ENCODE measurements at regions not wholly inside any gene's neighbourhood (a gene's known extent, or its start where the extent isn't known, plus 50 kb on each side); places are given as distances from the start of the nearest gene placed in this dataset.
"Not testable (repeated sequence)": the region's sequence is repeated elsewhere in the genome, so short reads cannot be mapped to it uniquely, and the experiment has no call there.

- H3K4me3 Mint-ChIP-seq = no peak overlapping the region
- no peaks in the 10 kb centered on the region for H3K9me3 Mint-ChIP-seq
- H3K27ac Mint-ChIP-seq = no peak overlapping the region
- H3K27me3 Mint-ChIP-seq = peaks cover 15% of the 10 kb centered on the region
- no peaks in the 10 kb centered on the region for H3K36me3 Mint-ChIP-seq (ENCODE audit: low read depth)
- H3K4me1 Mint-ChIP-seq (ENCODE audit: low read depth) = no peaks in the 10 kb centered on the region
Observed at GRCh38 chr10:23656735-23657134, 217.9 kb downstream of the OTUD1 start.

DNA sequence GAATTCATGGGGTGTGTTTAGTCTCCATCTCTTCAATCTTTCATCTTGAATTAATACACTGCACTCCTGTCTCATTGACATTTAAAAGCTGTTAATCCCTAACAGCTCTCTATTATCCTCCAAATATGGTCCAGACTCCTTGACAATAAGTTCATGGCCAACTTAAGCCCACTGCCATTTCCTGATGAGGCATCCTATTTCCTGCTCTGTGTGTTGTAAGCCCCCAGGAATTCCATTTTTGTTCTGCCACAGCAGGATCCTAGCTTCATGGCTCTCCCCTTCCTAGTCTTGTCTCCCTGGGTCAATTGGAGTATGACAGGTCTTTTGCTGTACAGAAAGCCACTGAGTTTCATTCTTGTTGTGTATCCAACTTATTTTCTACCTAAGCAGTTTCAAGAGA is 218.8 kb downstream of the OTUD1 start:
- H3K27ac Mint-ChIP-seq = no peak overlapping the region
- no peaks in the 10 kb centered on the region for H3K36me3 Mint-ChIP-seq (ENCODE audit: low read depth)
- peaks cover 16% of the 10 kb centered on the region for H3K27me3 Mint-ChIP-seq
- no peaks in the 10 kb centered on the region for H3K9me3 Mint-ChIP-seq
- no peak overlapping the region for H3K4me3 Mint-ChIP-seq
- H3K4me1 Mint-ChIP-seq (ENCODE audit: low read depth) = no peaks in the 10 kb centered on the region

DNA sequence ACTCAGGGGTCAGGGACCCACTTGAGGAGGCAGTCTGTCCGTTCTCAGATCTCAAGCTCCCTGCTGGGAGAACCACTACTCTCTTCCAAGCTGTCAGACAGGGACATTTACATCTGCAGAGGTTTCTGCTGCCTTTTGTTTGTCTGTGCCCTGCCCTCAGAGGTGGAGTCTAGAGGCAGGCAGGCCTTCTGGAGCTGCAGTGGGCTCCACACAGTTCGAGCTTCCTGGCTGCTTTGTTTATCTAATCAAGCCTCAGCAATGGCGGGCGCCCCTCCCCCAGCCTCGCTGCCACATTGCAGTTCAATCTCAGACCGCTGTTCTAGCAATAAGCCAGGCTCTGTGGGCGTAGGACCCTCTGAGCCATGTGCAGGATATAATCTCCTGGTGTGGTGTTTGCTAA is 233.0 kb downstream of the OTUD1 start:
- H3K36me3 Mint-ChIP-seq (ENCODE audit: low read depth); H3K4me3 Mint-ChIP-seq; H3K9me3 Mint-ChIP-seq; H3K27ac Mint-ChIP-seq; H3K4me1 Mint-ChIP-seq (ENCODE audit: low read depth): not testable (repeated sequence)
- H3K27me3 Mint-ChIP-seq = peaks cover 16% of the 10 kb centered on the region

DNA sequence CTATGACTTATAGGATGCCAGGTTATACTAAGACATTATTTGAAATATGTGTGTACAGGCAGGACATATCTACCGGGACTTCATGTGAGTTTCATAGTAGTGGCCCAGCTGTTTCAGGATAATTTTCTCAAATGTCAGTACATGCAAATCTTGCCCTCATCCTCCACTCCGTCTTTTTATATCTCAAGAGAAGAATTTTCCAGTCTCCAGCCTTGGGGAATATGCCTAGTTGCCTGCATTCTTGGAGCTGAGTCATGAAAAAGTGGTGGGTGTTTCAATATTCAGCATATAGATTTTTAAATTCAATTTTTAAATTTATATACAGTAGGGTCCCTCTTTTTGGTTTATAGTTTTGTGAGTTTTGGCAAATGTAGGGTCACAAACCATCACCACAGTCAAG is 236.7 kb downstream of the OTUD1 start:
- no peaks in the 10 kb centered on the region for H3K36me3 Mint-ChIP-seq (ENCODE audit: low read depth)
- H3K27me3 Mint-ChIP-seq = peaks cover 24% of the 10 kb centered on the region
- no peak overlapping the region for H3K4me3 Mint-ChIP-seq
- no peaks in the 10 kb centered on the region for H3K9me3 Mint-ChIP-seq
- H3K4me1 Mint-ChIP-seq (ENCODE audit: low read depth) = no peaks in the 10 kb centered on the region
- H3K27ac Mint-ChIP-seq = no peak overlapping the region

- H3K27ac Mint-ChIP-seq = no peak overlapping the region
- H3K4me1 Mint-ChIP-seq (ENCODE audit: low read depth) = no peaks in the 10 kb centered on the region
- H3K9me3 Mint-ChIP-seq = no peaks in the 10 kb centered on the region
- H3K27me3 Mint-ChIP-seq = peaks cover 18% of the 10 kb centered on the region
- H3K36me3 Mint-ChIP-seq (ENCODE audit: low read depth) = no peaks in the 10 kb centered on the region
- H3K4me3 Mint-ChIP-seq = no peak overlapping the region
Observed at GRCh38 chr10:23676296-23676695, 237.4 kb downstream of the OTUD1 start.

- Mint-ChIP-seq H3K4me1 (ENCODE audit: low read depth) (no peaks in the 10 kb centered on the region), H3K27ac (no peak overlapping the region), H3K9me3 (peaks cover 3% of the 10 kb centered on the region)
Observed at GRCh38 chr10:23686722-23687121, 247.8 kb downstream of the OTUD1 start.

DNA sequence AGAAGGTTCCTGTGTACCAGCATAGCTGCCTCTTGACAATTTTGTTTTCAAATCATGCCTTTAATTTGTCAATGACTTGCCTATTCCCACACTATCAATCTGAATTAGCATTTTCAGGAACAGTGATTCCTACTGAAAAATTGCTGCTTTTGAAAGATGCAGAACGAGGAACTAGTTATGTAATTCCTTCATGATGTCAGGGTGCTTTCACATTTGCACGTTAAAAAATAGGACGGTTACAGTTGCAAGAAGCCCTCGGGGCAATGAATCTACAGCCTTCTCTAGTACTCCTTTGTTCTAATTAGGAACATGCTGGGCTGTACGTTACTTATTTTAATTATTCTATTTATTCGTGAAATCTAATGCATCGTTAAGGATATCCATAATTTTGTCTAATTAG is 253.9 kb downstream of the OTUD1 start:
- H3K4me3 Mint-ChIP-seq = no peak overlapping the region
- no peak overlapping the region for H3K27ac Mint-ChIP-seq
- H3K36me3 Mint-ChIP-seq (ENCODE audit: low read depth) = no peaks in the 10 kb centered on the region
- peaks cover 64% of the 10 kb centered on the region for H3K27me3 Mint-ChIP-seq
- H3K9me3 Mint-ChIP-seq = no peaks in the 10 kb centered on the region
- peaks cover 9% of the 10 kb centered on the region for H3K4me1 Mint-ChIP-seq (ENCODE audit: low read depth)

More at GRCh38 chr10:23686722-23687121, 247.8 kb downstream of the OTUD1 start:
- Mint-ChIP-seq H3K4me3 (no peak overlapping the region), H3K27me3 (peaks cover 16% of the 10 kb centered on the region), H3K36me3 (ENCODE audit: low read depth) (no peaks in the 10 kb centered on the region)

GRCh38 chr10:23693501-23693901 is 254.6 kb downstream of the OTUD1 start:
- no peak overlapping the region for H3K27ac Mint-ChIP-seq
- H3K36me3 Mint-ChIP-seq (ENCODE audit: low read depth) = no peaks in the 10 kb centered on the region
- H3K9me3 Mint-ChIP-seq = no peaks in the 10 kb centered on the region
- H3K27me3 Mint-ChIP-seq = peaks cover 58% of the 10 kb centered on the region
- peaks cover 9% of the 10 kb centered on the region for H3K4me1 Mint-ChIP-seq (ENCODE audit: low read depth)
- H3K4me3 Mint-ChIP-seq = no peak overlapping the region

GRCh38 chr10:23693925-23694324 is 255.1 kb downstream of the OTUD1 start:
- no peak overlapping the region for H3K27ac Mint-ChIP-seq
- H3K4me3 Mint-ChIP-seq = peak overlapping the region; percentile 41
- no peaks in the 10 kb centered on the region for H3K36me3 Mint-ChIP-seq (ENCODE audit: low read depth)
- H3K27me3 Mint-ChIP-seq = peaks cover 58% of the 10 kb centered on the region
- peaks cover 9% of the 10 kb centered on the region for H3K4me1 Mint-ChIP-seq (ENCODE audit: low read depth)
- no peaks in the 10 kb centered on the region for H3K9me3 Mint-ChIP-seq

GRCh38 chr10:23694446-23694920 is 255.6 kb downstream of the OTUD1 start:
- no peaks in the 10 kb centered on the region for H3K9me3 Mint-ChIP-seq
- peaks cover 9% of the 10 kb centered on the region for H3K4me1 Mint-ChIP-seq (ENCODE audit: low read depth)
- H3K27me3 Mint-ChIP-seq = peaks cover 58% of the 10 kb centered on the region
- H3K36me3 Mint-ChIP-seq (ENCODE audit: low read depth) = no peaks in the 10 kb centered on the region
- H3K27ac Mint-ChIP-seq = no peak overlapping the region
- peak overlapping the region; percentile 41 for H3K4me3 Mint-ChIP-seq

DNA sequence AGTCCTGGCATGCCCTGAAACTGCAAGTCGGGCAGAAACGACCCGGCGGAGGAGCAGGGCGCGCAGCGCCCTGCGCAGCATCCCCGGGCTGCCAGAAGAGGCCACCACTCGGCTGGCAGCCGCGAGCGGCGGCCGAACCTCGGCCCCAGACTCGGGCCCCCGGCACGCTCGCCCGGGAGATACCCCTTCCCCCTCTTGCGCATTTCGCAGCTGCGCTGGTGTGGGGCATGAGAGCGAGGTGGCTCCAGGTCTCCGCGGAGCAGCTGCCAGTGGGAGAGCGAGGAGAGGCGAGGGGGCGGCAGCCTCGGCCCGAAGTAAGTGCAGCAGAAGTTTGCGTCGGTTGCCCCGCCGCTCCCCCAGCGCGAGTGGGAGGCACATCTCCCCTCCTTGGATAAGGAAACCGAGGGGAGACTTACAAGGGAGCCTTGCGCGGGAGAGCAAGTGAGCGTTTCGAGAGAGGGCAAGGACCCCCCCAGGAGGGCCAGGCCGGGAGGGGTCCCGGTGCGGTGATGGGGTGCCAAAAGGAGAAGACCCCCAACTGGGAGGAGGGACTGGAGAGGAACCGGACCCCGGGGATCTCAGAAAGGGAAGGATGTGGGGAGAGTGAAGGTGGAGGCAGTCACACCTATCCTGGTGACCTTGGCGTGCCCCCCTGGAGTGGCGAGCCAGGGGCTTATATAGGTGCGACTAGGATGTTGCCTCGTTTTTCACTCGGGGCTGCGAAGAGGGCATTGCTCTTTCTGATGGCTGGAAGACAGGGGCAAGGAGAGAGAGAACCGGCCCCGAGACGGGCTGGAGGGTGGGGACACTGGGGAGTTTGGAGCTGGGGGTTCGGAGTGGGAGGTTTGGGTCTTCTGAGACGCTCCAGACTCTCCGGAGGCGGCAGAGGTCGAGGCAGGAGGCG is 256.3 kb downstream of the OTUD1 start:
- Mint-ChIP-seq H3K27ac (no peak overlapping the region), H3K27me3 (peaks cover 58% of the 10 kb centered on the region), H3K4me3 (peak overlapping the region; percentile 35), H3K36me3 (ENCODE audit: low read depth) (no peaks in the 10 kb centered on the region), H3K4me1 (ENCODE audit: low read depth) (peaks cover 9% of the 10 kb centered on the region), H3K9me3 (no peaks in the 10 kb centered on the region)

DNA sequence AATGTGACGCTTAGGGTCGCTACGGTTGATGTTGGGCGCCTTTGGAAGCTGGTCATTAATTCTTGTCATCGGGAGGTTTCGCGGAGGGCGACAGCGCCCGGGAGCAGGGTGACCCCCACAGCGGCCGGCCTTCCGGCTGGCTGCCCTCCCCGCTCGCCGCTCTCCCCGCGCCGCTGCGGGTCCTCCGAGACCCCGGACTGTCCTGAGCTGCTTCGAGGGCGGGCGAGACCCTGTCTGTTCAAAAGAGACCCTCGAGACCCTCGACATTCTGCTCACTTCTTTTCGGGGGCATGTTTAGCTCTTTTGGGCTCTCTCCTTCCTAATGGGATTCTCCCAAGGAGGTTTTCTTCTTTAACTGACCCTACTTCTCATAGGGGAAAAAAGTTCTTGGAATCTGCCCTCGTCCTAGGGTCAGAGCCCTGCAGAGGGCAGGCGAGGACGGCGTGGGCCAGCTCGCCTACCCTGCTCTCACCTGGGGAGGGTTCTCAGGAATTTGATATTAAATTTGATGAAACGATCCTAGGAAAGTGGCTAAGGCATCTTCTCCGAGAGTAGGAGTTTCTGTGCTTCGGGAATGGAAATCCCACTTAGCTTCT is 257.0 kb downstream of the OTUD1 start:
- H3K4me3 Mint-ChIP-seq = peak overlapping the region; percentile 35
- peaks cover 58% of the 10 kb centered on the region for H3K27me3 Mint-ChIP-seq
- peaks cover 9% of the 10 kb centered on the region for H3K4me1 Mint-ChIP-seq (ENCODE audit: low read depth)
- H3K9me3 Mint-ChIP-seq = no peaks in the 10 kb centered on the region
- no peak overlapping the region for H3K27ac Mint-ChIP-seq
- H3K36me3 Mint-ChIP-seq (ENCODE audit: low read depth) = no peaks in the 10 kb centered on the region

- Mint-ChIP-seq H3K27ac (no peak overlapping the region), H3K36me3 (ENCODE audit: low read depth) (no peaks in the 10 kb centered on the region), H3K4me1 (ENCODE audit: low read depth) (peaks cover 9% of the 10 kb centered on the region), H3K27me3 (peaks cover 58% of the 10 kb centered on the region), H3K9me3 (no peaks in the 10 kb centered on the region), H3K4me3 (no peak overlapping the region)
Observed at GRCh38 chr10:23696476-23696875, 257.6 kb downstream of the OTUD1 start.

- H3K9me3 Mint-ChIP-seq = no peaks in the 10 kb centered on the region
- H3K27ac Mint-ChIP-seq = no peak overlapping the region
- H3K36me3 Mint-ChIP-seq (ENCODE audit: low read depth) = no peaks in the 10 kb centered on the region
- no peak overlapping the region for H3K4me3 Mint-ChIP-seq
- peaks cover 5% of the 10 kb centered on the region for H3K4me1 Mint-ChIP-seq (ENCODE audit: low read depth)
- H3K27me3 Mint-ChIP-seq = peaks cover 30% of the 10 kb centered on the region
Observed at GRCh38 chr10:23702977-23703414, 264.1 kb downstream of the OTUD1 start.

GRCh38 chr10:23715363-23715762 is 276.5 kb downstream of the OTUD1 start:
- Mint-ChIP-seq H3K4me1 (ENCODE audit: low read depth) (peaks cover 6% of the 10 kb centered on the region), H3K27ac (no peak overlapping the region), H3K4me3 (no peak overlapping the region), H3K9me3 (no peaks in the 10 kb centered on the region), H3K36me3 (ENCODE audit: low read depth) (no peaks in the 10 kb centered on the region), H3K27me3 (peaks cover 10% of the 10 kb centered on the region)
